ENCODE measurements at regions not wholly inside any gene's neighbourhood (a gene's known extent, or its start where the extent isn't known, plus 50 kb on each side); places are given as distances from the start of the nearest gene placed in this dataset.

GRCh38 chr2:5412001-5412400, 280.2 kb upstream of the SOX11 start:
- no peak for DNase-seq (ENCODE audit: insufficient read length, low spot score, missing footprints)
- H3K79me2 ChIP-seq (ENCODE audit: insufficient read depth, low read length), result no peaks in the 10 kb centered on the region
- H3K4me3 ChIP-seq (ENCODE audit: insufficient read depth, low read length), result no peak overlapping the region
- TF ChIP-seq CTCF (IDR thresholded peaks at IDR 0.05; ENCODE audit: extremely low read depth, low read depth, low read length), result no peak
- H4K20me1 ChIP-seq (ENCODE audit: insufficient read depth, low read length), result no peaks in the 10 kb centered on the region
- H3K4me1 ChIP-seq (ENCODE audit: insufficient read depth, low read length), result no peaks in the 10 kb centered on the region
- no peak overlapping the region for H2AFZ ChIP-seq (ENCODE audit: low read length)
- H3K9me3 ChIP-seq (ENCODE audit: low read depth, low read length), result peaks cover 3% of the 10 kb centered on the region
- H3K27me3 ChIP-seq (ENCODE audit: insufficient read depth, low read length), result no peaks in the 10 kb centered on the region
- no peak overlapping the region for H3K27ac ChIP-seq (ENCODE audit: low read depth, low read length)
- H3K4me2 ChIP-seq (ENCODE audit: insufficient read depth, low read length), result no peak overlapping the region
- no peaks in the 10 kb centered on the region for H3K36me3 ChIP-seq (ENCODE audit: insufficient read depth, low read length)

- Histone ChIP-seq H3K9me3 (ENCODE audit: low read depth, low read length) (peaks cover 3% of the 10 kb centered on the region), H3K4me1 (ENCODE audit: insufficient read depth, low read length) (no peaks in the 10 kb centered on the region), H2AFZ (ENCODE audit: low read length) (no peak overlapping the region), H4K20me1 (ENCODE audit: insufficient read depth, low read length) (no peaks in the 10 kb centered on the region), H3K27me3 (ENCODE audit: insufficient read depth, low read length) (no peaks in the 10 kb centered on the region), H3K36me3 (ENCODE audit: insufficient read depth, low read length) (no peaks in the 10 kb centered on the region), H3K27ac (ENCODE audit: low read depth, low read length) (no peak overlapping the region), H3K79me2 (ENCODE audit: insufficient read depth, low read length) (no peaks in the 10 kb centered on the region), H3K4me2 (ENCODE audit: insufficient read depth, low read length) (no peak overlapping the region), H3K4me3 (ENCODE audit: insufficient read depth, low read length) (no peak overlapping the region)
- no peak for TF ChIP-seq CTCF (IDR thresholded peaks at IDR 0.05; ENCODE audit: extremely low read depth, low read depth, low read length)
- DNase-seq (ENCODE audit: insufficient read length, low spot score, missing footprints), result no peak
Observed at GRCh38 chr2:5433855-5434254, 258.3 kb upstream of the SOX11 start.

GRCh38 chr2:5437375-5437774, 254.8 kb upstream of the SOX11 start:
- no peak for TF ChIP-seq CTCF (IDR thresholded peaks at IDR 0.05; ENCODE audit: extremely low read depth, low read depth, low read length)
- H4K20me1 ChIP-seq (ENCODE audit: insufficient read depth, low read length), result no peaks in the 10 kb centered on the region
- no peak overlapping the region for H2AFZ ChIP-seq (ENCODE audit: low read length)
- no peak overlapping the region for H3K27ac ChIP-seq (ENCODE audit: low read depth, low read length)
- H3K27me3 ChIP-seq (ENCODE audit: insufficient read depth, low read length), result no peaks in the 10 kb centered on the region
- peaks cover 3% of the 10 kb centered on the region for H3K9me3 ChIP-seq (ENCODE audit: low read depth, low read length)
- H3K4me2 ChIP-seq (ENCODE audit: insufficient read depth, low read length), result no peak overlapping the region
- DNase-seq (ENCODE audit: insufficient read length, low spot score, missing footprints), result no peak
- H3K4me1 ChIP-seq (ENCODE audit: insufficient read depth, low read length), result no peaks in the 10 kb centered on the region
- H3K4me3 ChIP-seq (ENCODE audit: insufficient read depth, low read length), result no peak overlapping the region
- no peaks in the 10 kb centered on the region for H3K79me2 ChIP-seq (ENCODE audit: insufficient read depth, low read length)
- no peaks in the 10 kb centered on the region for H3K36me3 ChIP-seq (ENCODE audit: insufficient read depth, low read length)

GRCh38 chr2:5440174-5440573, 252.0 kb upstream of the SOX11 start:
- H3K79me2 ChIP-seq (ENCODE audit: insufficient read depth, low read length), result no peaks in the 10 kb centered on the region
- no peaks in the 10 kb centered on the region for H3K4me1 ChIP-seq (ENCODE audit: insufficient read depth, low read length)
- H3K4me3 ChIP-seq (ENCODE audit: insufficient read depth, low read length), result no peak overlapping the region
- no peak for TF ChIP-seq CTCF (IDR thresholded peaks at IDR 0.05; ENCODE audit: extremely low read depth, low read depth, low read length)
- no peaks in the 10 kb centered on the region for H4K20me1 ChIP-seq (ENCODE audit: insufficient read depth, low read length)
- H2AFZ ChIP-seq (ENCODE audit: low read length), result no peak overlapping the region
- H3K27ac ChIP-seq (ENCODE audit: low read depth, low read length), result no peak overlapping the region
- DNase-seq (ENCODE audit: insufficient read length, low spot score, missing footprints), result no peak
- peaks cover 7% of the 10 kb centered on the region for H3K9me3 ChIP-seq (ENCODE audit: low read depth, low read length)
- H3K36me3 ChIP-seq (ENCODE audit: insufficient read depth, low read length), result no peaks in the 10 kb centered on the region
- H3K27me3 ChIP-seq (ENCODE audit: insufficient read depth, low read length), result no peaks in the 10 kb centered on the region
- H3K4me2 ChIP-seq (ENCODE audit: insufficient read depth, low read length), result no peak overlapping the region
